NCI-H2107 (cell line): ENCODE measurements at regions not wholly inside any gene's neighbourhood (a gene's known extent, or its start where the extent isn't known, plus 50 kb on each side); places are given as distances from the start of the nearest gene placed in this dataset.
"Not testable (repeated sequence)": the region's sequence is repeated elsewhere in the genome, so short reads cannot be mapped to it uniquely, and the experiment has no call there.

ENCODE experiments used
- DNase-seq: peaks from one replicate; lab custom pipeline; 2025; lab: John Stamatoyannopoulos, UW

DNA sequence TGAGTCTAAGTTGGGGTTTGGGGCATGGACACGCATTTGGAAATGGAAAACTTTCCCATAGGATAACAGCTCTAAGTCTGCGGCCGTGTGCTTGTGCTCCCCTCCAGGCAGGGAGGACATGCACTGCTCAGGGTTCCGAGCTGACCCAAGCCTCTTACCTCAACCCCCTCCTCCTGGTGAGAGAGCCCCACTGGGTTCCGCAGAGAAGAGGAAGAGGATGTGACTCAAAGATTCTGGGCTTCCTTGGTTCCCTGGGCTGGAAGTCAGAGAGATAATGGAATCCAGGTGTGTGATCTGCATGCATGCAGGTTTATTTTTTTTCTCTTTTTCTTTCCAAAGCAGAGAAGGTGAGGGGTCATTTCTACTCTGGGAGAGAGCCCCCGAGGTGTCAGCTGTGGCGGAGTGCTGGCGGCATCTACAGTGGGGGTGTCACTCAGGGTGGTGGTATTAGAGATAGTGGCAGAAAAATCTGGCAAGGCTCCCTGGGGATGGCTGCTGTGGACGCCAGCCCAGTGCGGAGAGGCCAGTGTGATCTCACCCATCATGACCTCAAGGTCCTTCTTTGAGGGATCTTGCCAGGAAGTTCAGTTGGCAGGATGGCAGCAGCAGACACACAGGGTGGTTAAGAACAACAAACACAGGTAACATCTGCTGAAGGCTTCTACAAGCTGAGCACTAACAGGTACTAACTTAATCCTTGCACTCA lies 168.7 kb upstream of the HAND2 start:
- DNase-seq = no peak

DNA sequence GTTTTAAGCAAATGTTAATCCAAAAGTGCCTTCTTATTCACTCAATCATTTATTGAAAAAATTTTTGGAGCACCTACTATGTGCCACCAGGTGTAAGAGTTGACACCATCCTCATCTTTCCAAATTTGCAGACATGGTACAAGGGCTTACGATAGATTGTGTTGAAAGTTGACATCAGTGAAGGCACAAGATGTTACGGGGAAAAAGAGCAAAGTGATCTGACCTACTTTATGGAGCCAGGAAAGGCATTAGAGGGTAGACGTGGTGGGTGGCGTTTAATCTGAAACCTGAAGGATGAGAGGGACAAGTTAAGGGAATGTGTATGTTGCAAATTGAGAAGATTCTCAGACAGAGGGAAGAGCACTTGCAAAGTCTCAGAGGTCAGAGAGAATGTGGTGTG lies 167.8 kb upstream of the HAND2 start:
- DNase-seq = no peak

DNA sequence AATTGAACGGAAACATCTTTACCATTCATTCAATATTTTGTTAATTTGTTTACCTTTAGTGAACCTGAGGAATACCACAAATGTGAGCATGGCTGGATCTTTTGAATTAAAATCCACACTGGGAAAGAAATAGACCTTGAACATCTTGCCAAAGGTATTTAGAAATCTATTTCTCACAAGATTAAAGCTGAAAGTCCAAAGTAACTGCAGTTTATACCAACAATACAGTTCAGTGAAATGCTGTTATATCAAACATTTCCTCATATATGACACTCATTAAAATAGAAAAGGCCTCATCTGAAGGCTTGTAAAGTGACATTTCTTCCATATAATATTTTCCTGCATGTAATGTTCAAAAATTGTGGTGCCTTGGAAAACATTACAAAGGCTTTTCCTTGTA lies 166.5 kb upstream of the HAND2 start:
- DNase-seq = no peak

- DNase-seq = no peak
Measured at GRCh38 chr4:173696011-173696410, 166.0 kb upstream of the HAND2 start.

GRCh38 chr4:173685831-173686210 lies 155.8 kb upstream of the HAND2 start:
- no peak for DNase-seq

DNA sequence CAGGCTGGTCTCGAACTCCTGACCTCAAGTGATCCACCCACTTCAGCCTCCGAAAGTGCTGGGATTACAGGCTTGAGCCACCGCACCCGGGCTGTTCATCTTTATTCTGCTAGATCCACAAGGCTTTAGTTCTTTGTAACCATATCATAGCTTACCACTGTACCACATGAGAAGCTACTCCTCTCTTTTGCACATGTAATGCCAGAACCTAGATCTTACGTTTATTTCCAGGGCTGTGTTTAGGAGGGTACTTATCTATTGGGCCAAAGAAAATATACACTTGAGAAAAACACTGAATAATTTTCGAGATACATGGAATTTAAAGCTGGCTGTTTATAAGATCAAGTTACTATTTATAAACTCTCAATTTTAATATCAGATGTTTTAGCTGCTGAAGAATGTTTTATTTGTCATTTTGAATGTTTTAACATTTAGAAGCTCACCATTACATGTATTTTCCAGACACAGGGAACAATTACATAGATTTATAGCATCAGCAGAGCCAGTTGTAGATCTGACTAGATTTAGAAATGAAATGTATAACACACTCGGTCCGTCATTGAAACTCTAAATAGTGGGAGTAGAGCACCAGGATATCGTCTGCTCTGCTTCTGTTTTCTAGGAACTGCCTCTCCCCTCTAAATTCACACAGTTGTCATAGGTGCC lies 155.3 kb upstream of the HAND2 start:
- no peak for DNase-seq

GRCh38 chr4:173684223-173684622 lies 154.2 kb upstream of the HAND2 start:
- DNase-seq = no peak

DNA sequence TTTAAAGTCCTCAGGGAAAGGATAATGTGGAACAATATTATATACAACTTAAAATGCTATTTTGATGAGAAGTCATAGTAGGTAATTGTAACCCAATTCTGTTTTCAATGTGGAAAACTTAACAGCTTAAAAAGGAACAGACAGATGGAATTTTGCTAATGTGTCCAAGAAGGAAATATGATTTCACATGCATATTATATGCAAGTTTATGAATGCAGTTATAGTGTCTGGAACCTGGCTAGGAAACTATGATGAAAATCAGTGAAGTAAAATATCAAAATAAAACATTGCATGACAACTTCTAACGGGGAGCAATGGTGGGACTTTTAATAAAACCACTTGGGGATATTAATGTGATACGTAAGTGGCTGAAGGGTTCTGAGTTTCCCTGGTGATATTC lies 152.6 kb upstream of the HAND2 start:
- no peak for DNase-seq

DNA sequence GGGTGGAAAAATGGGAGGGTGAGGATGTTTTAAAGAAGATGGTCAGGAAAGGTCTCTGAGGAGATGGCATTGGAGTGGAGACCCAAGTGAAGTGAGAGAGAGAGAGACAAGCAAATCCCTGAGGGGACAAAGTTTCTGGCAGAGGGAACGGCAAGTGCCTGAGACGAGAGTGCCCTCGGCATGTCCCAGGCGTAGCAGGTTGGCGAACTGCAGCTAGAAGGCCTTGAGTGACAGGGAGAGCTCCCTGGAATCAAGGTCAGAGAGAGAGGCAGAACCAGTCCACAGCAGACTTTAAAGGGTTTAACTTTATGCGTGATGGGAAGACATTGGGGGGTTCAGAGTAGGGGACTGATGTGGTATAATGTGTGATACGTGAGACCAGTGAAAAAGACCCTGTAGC lies 150.2 kb upstream of the HAND2 start:
- DNase-seq = no peak

DNA sequence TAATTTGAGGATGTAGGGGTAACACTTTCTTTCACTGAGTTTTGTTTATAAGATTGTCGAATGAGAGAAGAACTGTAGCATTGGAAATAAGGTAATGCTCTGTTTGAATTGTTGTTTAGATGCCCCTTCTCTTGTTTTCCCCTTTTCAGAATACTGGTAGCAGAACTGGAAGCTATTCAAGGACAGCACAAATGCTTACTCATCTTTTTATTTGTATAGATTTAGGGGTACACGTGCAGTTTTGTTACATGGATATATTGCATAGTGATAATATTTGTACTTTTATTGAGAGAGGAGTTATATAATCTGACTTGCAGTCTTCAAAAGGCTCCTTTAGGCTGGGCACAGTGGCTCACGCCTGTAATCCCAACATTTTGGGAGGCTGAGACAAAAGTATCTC lies 145.4 kb upstream of the HAND2 start:
- DNase-seq = no peak

- DNase-seq = no peak
Measured at GRCh38 chr4:173669460-173670179, 139.6 kb upstream of the HAND2 start.

GRCh38 chr4:173661001-173661400 lies 131.0 kb upstream of the HAND2 start:
- no peak for DNase-seq

DNA sequence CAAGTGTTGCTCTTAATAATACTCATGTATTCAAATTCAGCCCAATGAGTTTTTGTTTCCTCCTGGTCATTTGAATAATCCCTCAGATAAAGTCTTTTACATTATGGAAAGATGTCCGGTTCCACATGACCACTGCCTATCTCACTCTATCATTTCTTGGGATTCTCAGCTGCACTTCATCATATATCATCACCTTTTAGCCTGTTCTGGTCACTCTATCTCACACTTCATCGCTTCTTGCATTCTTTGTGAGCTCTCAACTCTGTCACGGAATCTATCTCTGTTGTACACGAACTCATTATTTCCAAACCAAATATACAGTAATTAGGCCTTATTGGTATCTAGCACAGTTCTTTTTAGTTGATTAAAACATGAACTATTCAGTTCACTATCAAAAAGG lies 126.9 kb upstream of the HAND2 start:
- no peak for DNase-seq

DNA sequence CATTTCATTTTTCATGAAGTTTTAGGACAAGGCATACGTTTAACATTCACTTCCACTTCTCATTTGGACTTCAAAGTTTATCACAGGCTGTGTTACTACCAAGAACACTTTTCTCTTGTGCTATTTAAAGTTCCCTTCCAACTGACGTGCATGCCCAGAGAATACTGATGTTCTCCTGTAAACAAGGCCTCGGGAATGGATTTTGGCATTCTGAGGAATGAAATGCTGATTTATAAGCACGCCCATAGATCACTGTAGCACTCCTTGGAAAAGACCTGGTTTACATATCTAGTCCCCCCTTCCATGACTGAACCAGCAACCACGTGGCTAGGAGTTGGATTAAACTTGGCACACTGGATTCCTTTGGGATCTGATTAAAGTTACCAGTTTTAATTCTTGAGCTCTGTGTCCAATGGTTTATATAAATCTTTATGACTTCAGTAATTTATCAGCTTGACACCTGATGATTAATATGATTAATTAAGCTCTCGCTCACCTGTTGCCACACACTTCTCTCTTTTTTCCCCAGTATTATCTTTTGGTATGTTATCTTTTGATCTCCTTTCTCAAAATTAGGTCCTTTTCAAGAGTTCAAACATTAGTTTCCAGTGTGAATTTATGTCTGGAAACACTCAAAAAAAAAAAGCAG lies 122.4 kb upstream of the HAND2 start:
- DNase-seq = no peak

- DNase-seq = no peak
Measured at GRCh38 chr4:173651651-173652282, 121.7 kb upstream of the HAND2 start.

- no peak for DNase-seq
Measured at GRCh38 chr4:173647902-173648301, 117.9 kb upstream of the HAND2 start.

DNA sequence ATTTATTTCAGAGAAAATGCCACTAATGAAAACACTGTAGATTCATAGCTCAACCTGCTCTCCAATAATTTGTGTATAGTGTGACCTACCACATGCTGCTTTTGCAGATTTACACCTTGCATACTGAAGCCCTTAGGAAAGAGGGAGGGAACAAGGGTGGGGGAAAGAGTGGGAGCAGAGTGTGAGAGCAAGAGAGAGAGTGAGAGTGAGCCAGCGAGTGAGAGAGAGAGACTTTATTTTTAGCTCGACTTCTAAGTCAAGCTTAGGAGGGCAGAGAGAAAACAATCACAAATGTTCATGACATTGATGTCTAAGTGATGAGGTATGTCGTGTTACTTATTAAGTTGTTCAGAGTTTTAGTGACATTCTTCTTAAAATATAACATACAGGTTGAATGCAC lies 112.5 kb upstream of the HAND2 start:
- DNase-seq = no peak

DNA sequence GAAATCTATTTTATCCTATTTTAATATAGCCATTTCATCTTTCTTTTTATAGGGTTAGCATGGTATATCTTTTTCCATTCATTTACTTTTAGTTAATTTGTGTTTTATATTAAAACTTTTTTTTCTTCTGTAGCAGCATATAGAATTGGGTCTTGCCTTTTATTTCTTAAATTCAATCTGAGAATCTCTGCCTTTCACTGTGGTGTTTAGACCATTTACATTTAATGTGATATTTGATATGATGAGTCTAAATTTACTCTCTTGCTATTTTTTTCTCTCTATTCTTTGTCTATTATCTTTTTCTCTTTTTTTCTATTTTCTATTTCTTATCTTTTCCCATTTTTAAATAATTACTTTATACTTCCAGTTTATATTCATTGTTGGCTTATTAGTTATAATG lies 105.4 kb upstream of the HAND2 start:
- no peak for DNase-seq

GRCh38 chr4:173626277-173626676 lies 96.2 kb upstream of the HAND2 start:
- no peak for DNase-seq

- not testable (repeated sequence) for DNase-seq
Measured at GRCh38 chr4:173618648-173619047, 88.6 kb upstream of the HAND2 start.

DNA sequence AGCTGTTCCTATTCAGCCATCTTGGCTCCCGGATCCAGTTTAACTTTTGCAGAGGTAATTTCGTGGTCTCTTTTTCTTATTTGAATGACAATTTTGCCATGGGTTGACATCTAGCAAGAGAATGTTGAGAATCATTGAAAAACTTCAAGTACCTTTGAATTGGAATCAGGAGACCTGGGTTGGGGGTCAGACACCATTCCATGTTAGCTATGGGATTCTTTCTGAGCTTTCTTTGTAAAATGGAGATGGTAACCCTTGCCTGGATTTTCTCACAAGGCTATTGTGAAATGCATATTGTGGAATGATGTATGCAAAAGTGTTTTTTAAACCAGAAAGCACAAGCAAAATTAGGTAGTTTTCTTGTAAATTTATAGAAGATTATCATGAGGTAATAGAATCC lies 79.1 kb upstream of the HAND2 start:
- DNase-seq = no peak

DNA sequence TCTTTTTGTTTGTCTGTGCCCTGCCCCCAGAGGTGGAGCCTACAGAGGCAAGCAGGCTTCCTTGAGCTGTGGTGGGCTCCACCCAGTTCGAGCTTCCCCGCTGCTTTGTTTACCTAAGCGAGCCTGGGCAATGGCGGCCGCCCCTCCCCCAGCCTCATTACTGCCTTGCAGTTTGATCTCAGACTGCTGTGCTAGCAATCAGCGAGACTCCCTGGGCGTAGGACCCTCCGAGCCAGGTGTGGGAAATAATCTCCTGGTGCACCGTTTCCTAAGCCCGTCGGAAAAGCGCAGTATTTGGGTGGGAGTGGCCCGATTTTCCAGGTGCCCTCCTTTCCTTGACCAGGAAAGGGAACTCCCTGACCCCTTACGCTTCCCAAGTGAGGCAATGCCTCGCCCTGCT lies 78.6 kb upstream of the HAND2 start:
- not testable (repeated sequence) for DNase-seq
